H1 (cell line): ENCODE measurements at regions not wholly inside any gene's neighbourhood (a gene's known extent, or its start where the extent isn't known, plus 50 kb on each side); places are given as distances from the start of the nearest gene placed in this dataset.

Source experiments
- EGR1 ChIP-seq: IDR thresholded peaks from 2 replicates; pipeline ENCODE4 v1.6.1; 2011; ENCODE audit warnings: low read depth, low read length, borderline replicate concordance
- FOSL1 ChIP-seq: IDR thresholded peaks from 2 replicates; pipeline ENCODE4 v1.6.1; 2011; ENCODE audit warnings: mild to moderate bottlenecking, low read depth, low read length, moderate library complexity; ENCODE audit not compliant: insufficient read depth
- JUND ChIP-seq: IDR thresholded peaks from 2 replicates; pipeline ENCODE4 v1.6.1; 2011; ENCODE audit warnings: mild to moderate bottlenecking, improper control_type of control experiment, low read length
- SUZ12 ChIP-seq: fragments of 200-600 bp; sonication (generic); IDR thresholded peaks from 2 replicates; pipeline ENCODE4 v1.6.1; 2012; ENCODE audit warnings: mild to moderate bottlenecking, inconsistent platforms, low read length, moderate library complexity, mixed read lengths

GRCh38 chr4:151582098-151582497 lies 173.1 kb downstream of the FHIP1A start (continued):
- TF ChIP-seq SUZ12 (no peak), FOSL1 (no peak), JUND (no peak), EGR1 (no peak)
